GM23338 (cell line): ENCODE measurements at regions not wholly inside any gene's neighbourhood (a gene's known extent, or its start where the extent isn't known, plus 50 kb on each side); places are given as distances from the start of the nearest gene placed in this dataset.

Experiments
- ATAC-seq: fragments of 200-7000 bp; cut with Tn5 transposase; 3 replicates; pipeline ENCODE4 v1.9.1; 2020
- DNase-seq: peaks from one replicate; pipeline ENCODE4 v3.0.0-alpha.2; 2015; ENCODE audit warnings: low spot score
- H2AFZ ChIP-seq: fragments of 200-600 bp; sonication (generic); 2 replicates; pipeline ENCODE4 v1.8.0; 2016; ENCODE audit warnings: antibody characterized with exemption, mild to moderate bottlenecking, moderate library complexity
- H3F3A ChIP-seq: fragments of 200-600 bp; sonication (generic); replicated peaks from 2 replicates; pipeline ENCODE4 v1.8.0; 2017; ENCODE audit warnings: antibody characterized with exemption, mixed run types, low read depth
- H3K27ac ChIP-seq: fragments of 200-600 bp; sonication (generic); 2 replicates; pipeline ENCODE4 v1.6.1; 2016; ENCODE audit warnings: low read depth
- H3K27me3 ChIP-seq: fragments of 200-600 bp; sonication (generic); 2 replicates; pipeline ENCODE4 v1.8.0; 2016; ENCODE audit warnings: mild to moderate bottlenecking, mixed run types, moderate library complexity; ENCODE audit not compliant: insufficient read depth
- H3K36me3 ChIP-seq: fragments of 200-600 bp; sonication (generic); 2 replicates; pipeline ENCODE4 v1.8.0; 2016; ENCODE audit warnings: mild to moderate bottlenecking; ENCODE audit not compliant: insufficient read depth
- H3K4me1 ChIP-seq: fragments of 200-600 bp; sonication (generic); 2 replicates; pipeline ENCODE4 v1.8.0; 2016; ENCODE audit warnings: mild to moderate bottlenecking, moderate library complexity; ENCODE audit not compliant: insufficient read depth
- H3K4me2 ChIP-seq: fragments of 200-600 bp; sonication (generic); 2 replicates; pipeline ENCODE4 v1.7.1; 2017; ENCODE audit warnings: mixed run types
- H3K4me3 ChIP-seq: fragments of 200-600 bp; sonication (generic); 2 replicates; pipeline ENCODE4 v1.6.1; 2016; ENCODE audit warnings: mixed run types
- H3K79me2 ChIP-seq: fragments of 200-600 bp; sonication (generic); replicated peaks from 2 replicates; pipeline ENCODE4 v1.8.0; 2017; ENCODE audit warnings: mild to moderate bottlenecking; ENCODE audit not compliant: insufficient read depth
- H3K9me2 ChIP-seq: fragments of 200-600 bp; sonication (generic); 2 replicates; pipeline ENCODE4 v1.8.0; 2017; ENCODE audit not compliant: insufficient read depth
- H4K20me1 ChIP-seq: fragments of 200-600 bp; sonication (generic); replicated peaks from 2 replicates; pipeline ENCODE4 v1.8.0; 2017; ENCODE audit warnings: mild to moderate bottlenecking; ENCODE audit not compliant: insufficient read depth
- H3K27ac Mint-ChIP-seq: 2 replicates; pipeline ENCODE4 v1.8.0; 2020; ENCODE audit warnings: inconsistent platforms, mild to moderate bottlenecking, moderate library complexity, mixed read lengths
- H3K27me3 Mint-ChIP-seq: 3 replicates; pipeline ENCODE4 v1.8.0; 2022; ENCODE audit warnings: low read depth, mild to moderate bottlenecking, moderate library complexity, mixed read lengths, inconsistent platforms; ENCODE audit not compliant: insufficient read depth, poor library complexity
- H3K36me3 Mint-ChIP-seq: 3 replicates; pipeline ENCODE4 v1.8.0; 2021; ENCODE audit warnings: low read depth, mild to moderate bottlenecking, inconsistent platforms, moderate library complexity, mixed read lengths
- H3K4me1 Mint-ChIP-seq: 3 replicates; pipeline ENCODE4 v1.8.0; 2020; ENCODE audit warnings: mild to moderate bottlenecking, inconsistent platforms, mixed read lengths
- H3K4me3 Mint-ChIP-seq: 3 replicates; pipeline ENCODE4 v1.8.0; 2021; ENCODE audit warnings: moderate library complexity, mild to moderate bottlenecking, inconsistent platforms, mixed read lengths
- H3K9me3 Mint-ChIP-seq: 3 replicates; pipeline ENCODE4 v1.8.0; 2020; ENCODE audit warnings: moderate library complexity, mild to moderate bottlenecking, inconsistent platforms, mixed read lengths
- CREB1 ChIP-seq: fragments of 250-450 bp; sonication (Bioruptor Pico); IDR thresholded peaks from 2 replicates; pipeline ENCODE4 v1.5.0; 2020; ENCODE audit warnings: low read depth, mild to moderate bottlenecking, moderate library complexity
- CTCF ChIP-seq, 2 experiments: fragments of 200-600 bp in 1 of 2; sonication (generic) in 1 of 2; conservative IDR thresholded peaks; 2 replicates each; pipeline versions ENCODE4 v1.5.1 to v1.6.1; 2016 to 2017; ENCODE audit warnings: antibody characterized with exemption in 2 of 2, low read depth in 2 of 2, mild to moderate bottlenecking in 2 of 2, moderate library complexity in 1 of 2
- ETS1 ChIP-seq: IDR thresholded peaks from 2 replicates; pipeline ENCODE4 v1.6.1; 2016; ENCODE audit warnings: antibody characterized with exemption
- EZH2 ChIP-seq: fragments of 200-600 bp; sonication (generic); IDR thresholded peaks from one replicate; pipeline ENCODE4 v1.8.0; 2017; ENCODE audit warnings: antibody characterized with exemption, mild to moderate bottlenecking, low read depth; ENCODE audit not compliant: unreplicated experiment
- NANOG ChIP-seq: IDR thresholded peaks from 2 replicates; pipeline ENCODE4 v1.6.1; 2016; ENCODE audit warnings: antibody characterized with exemption, borderline replicate concordance
- ZNF114 ChIP-seq: fragments of 250-450 bp; sonication (Bioruptor Pico); IDR thresholded peaks from 2 replicates; pipeline ENCODE4 v1.5.0; 2020; ENCODE audit warnings: mild to moderate bottlenecking, moderate library complexity
- ZNF331 ChIP-seq: fragments of 250-450 bp; sonication (Bioruptor Pico); IDR thresholded peaks from 2 replicates; pipeline ENCODE4 v1.5.0; 2020; ENCODE audit warnings: low read depth, mild to moderate bottlenecking, moderate library complexity
- ZNF462 ChIP-seq: fragments of 250-450 bp; sonication (Bioruptor Pico); IDR thresholded peaks from 2 replicates; pipeline ENCODE4 v1.5.0; 2020; ENCODE audit warnings: mild to moderate bottlenecking, moderate library complexity

GRCh38 chr4:138863160-138863559 is 152.4 kb upstream of the NOCT start:
- Histone ChIP-seq H3K4me1 (no peaks in the 10 kb centered on the region), H3K4me2 (no peak overlapping the region), H4K20me1 (no peaks in the 10 kb centered on the region), H3K27me3 (no peaks in the 10 kb centered on the region), H3K27ac (no peak overlapping the region), H2AFZ (0 out of 2 replicates have a peak overlapping the region, but pooled peaks have one; percentile 38), H3F3A (no peaks in the 10 kb centered on the region), H3K4me3 (no peak overlapping the region), H3K79me2 (no peaks in the 10 kb centered on the region), H3K9me2 (no peaks in the 10 kb centered on the region), H3K36me3 (no peaks in the 10 kb centered on the region)
- no peak for DNase-seq
- Mint-ChIP-seq H3K9me3 (no peaks in the 10 kb centered on the region), H3K36me3 (no peaks in the 10 kb centered on the region), H3K4me3 (no peak overlapping the region), H3K4me1 (peaks cover 7% of the 10 kb centered on the region), H3K27ac (no peak overlapping the region), H3K27me3 (no peaks in the 10 kb centered on the region)
- ATAC-seq, result no peak
- TF ChIP-seq ETS1 (no peak), NANOG (no peak), EZH2 (no peak), ZNF462 (no peak), CREB1 (CRISPR knock-in tag) (no peak)

- Mint-ChIP-seq H3K27ac (no peak overlapping the region), H3K9me3 (no peaks in the 10 kb centered on the region), H3K36me3 (no peaks in the 10 kb centered on the region), H3K27me3 (peaks cover 1% of the 10 kb centered on the region), H3K4me1 (peaks cover 7% of the 10 kb centered on the region), H3K4me3 (no peak overlapping the region)
- no peak overlapping the region for H3K27ac ChIP-seq
- H3K79me2 ChIP-seq, result no peaks in the 10 kb centered on the region
- ATAC-seq (no peak), DNase-seq (no peak)
- H3K4me2 ChIP-seq, result no peak overlapping the region
- H3K27me3 ChIP-seq, result no peaks in the 10 kb centered on the region
- no peak overlapping the region for H2AFZ ChIP-seq
- no peaks in the 10 kb centered on the region for H3K9me2 ChIP-seq
- H3K36me3 ChIP-seq, result peaks cover 3% of the 10 kb centered on the region; the same call in 1 of the 2 replicates
- no peaks in the 10 kb centered on the region for H4K20me1 ChIP-seq
- H3K4me1 ChIP-seq, result no peaks in the 10 kb centered on the region
- no peak overlapping the region for H3K4me3 ChIP-seq
- no peaks in the 10 kb centered on the region for H3F3A ChIP-seq
- TF ChIP-seq ZNF331 (CRISPR knock-in tag) (no peak), EZH2 (no peak), ETS1 (no peak), ZNF114 (CRISPR knock-in tag) (no peak), CTCF (conservative IDR thresholded peaks at IDR 0.05; ENCODE audit: low read depth in 2 of 2) (no peak)
Observed at GRCh38 chr4:138861135-138861534, 154.4 kb upstream of the NOCT start.
